ENCODE measurements at regions not wholly inside any gene's neighbourhood (a gene's known extent, or its start where the extent isn't known, plus 50 kb on each side); places are given as distances from the start of the nearest gene placed in this dataset.

GRCh38 chr10:53619671-53620070 is 847.1 kb upstream of the MBL2 start:
- Histone ChIP-seq H3K27me3 (no peaks in the 10 kb centered on the region), H3K4me1 (no peaks in the 10 kb centered on the region), H3K9me3 (no peaks in the 10 kb centered on the region), H3K27ac (no peak overlapping the region), H3K36me3 (no peaks in the 10 kb centered on the region), H3K4me3 (no peak overlapping the region)
- in situ Hi-C loops (cut with MboI; ENCODE audit: low sequenced_read_pairs in 4 of 4) (no loop called here), intact Hi-C loops (cut with DNase I; ENCODE audit: low total_unique reads) (no loop called here)
- ATAC-seq (no peak), DNase-seq (no peak)
- TF ChIP-seq POLR2A (IDR thresholded peaks at IDR 0.05) (no peak), CTCF (IDR thresholded peaks at IDR 0.05 in 4 of 5, conservative IDR thresholded peaks at IDR 0.05 in 1 of 5) (no peak)

- Histone ChIP-seq H3K27ac (no peak overlapping the region), H3K4me3 (no peak overlapping the region), H3K36me3 (no peaks in the 10 kb centered on the region), H3K27me3 (no peaks in the 10 kb centered on the region), H3K9me3 (no peaks in the 10 kb centered on the region), H3K4me1 (no peaks in the 10 kb centered on the region)
- no peak for ATAC-seq
- no peak for DNase-seq
- in situ Hi-C loops (cut with MboI; ENCODE audit: low sequenced_read_pairs in 4 of 4) = no loop called here
- intact Hi-C loops (cut with DNase I; ENCODE audit: low total_unique reads) = no loop called here
- TF ChIP-seq POLR2A (IDR thresholded peaks at IDR 0.05) = no peak
- TF ChIP-seq CTCF (IDR thresholded peaks at IDR 0.05 in 4 of 5, conservative IDR thresholded peaks at IDR 0.05 in 1 of 5) = no peak
Observed at GRCh38 chr10:53607691-53608090, 835.1 kb upstream of the MBL2 start.

GRCh38 chr10:53606981-53607380 is 834.4 kb upstream of the MBL2 start:
- ATAC-seq (no peak), DNase-seq (no peak)
- no peaks in the 10 kb centered on the region for H3K4me1 ChIP-seq
- TF ChIP-seq CTCF (IDR thresholded peaks at IDR 0.05 in 4 of 5, conservative IDR thresholded peaks at IDR 0.05 in 1 of 5) (no peak), POLR2A (IDR thresholded peaks at IDR 0.05) (no peak)
- H3K36me3 ChIP-seq = no peaks in the 10 kb centered on the region
- no peaks in the 10 kb centered on the region for H3K9me3 ChIP-seq
- H3K27me3 ChIP-seq = no peaks in the 10 kb centered on the region
- no peak overlapping the region for H3K4me3 ChIP-seq
- intact Hi-C loops (cut with DNase I; ENCODE audit: low total_unique reads) (no loop called here), in situ Hi-C loops (cut with MboI; ENCODE audit: low sequenced_read_pairs in 4 of 4) (no loop called here)
- no peak overlapping the region for H3K27ac ChIP-seq

GRCh38 chr10:53601260-53601875 is 828.8 kb upstream of the MBL2 start:
- in situ Hi-C loops (cut with MboI; ENCODE audit: low sequenced_read_pairs in 4 of 4) = no loop called here
- H3K36me3 ChIP-seq = no peaks in the 10 kb centered on the region
- H3K27ac ChIP-seq = no peak overlapping the region
- H3K4me3 ChIP-seq = no peak overlapping the region
- no peaks in the 10 kb centered on the region for H3K4me1 ChIP-seq
- TF ChIP-seq CTCF (IDR thresholded peaks at IDR 0.05 in 4 of 5, conservative IDR thresholded peaks at IDR 0.05 in 1 of 5) = peak in 3 of 5 experiments; percentile 27 to 67 (median 55)
- no peak for TF ChIP-seq POLR2A (IDR thresholded peaks at IDR 0.05)
- intact Hi-C loops (cut with DNase I; ENCODE audit: low total_unique reads) = no loop called here
- ATAC-seq (no peak), DNase-seq (no peak)
- H3K9me3 ChIP-seq = no peaks in the 10 kb centered on the region
- H3K27me3 ChIP-seq = no peaks in the 10 kb centered on the region

- Histone ChIP-seq H3K27me3 (no peaks in the 10 kb centered on the region), H3K27ac (no peak overlapping the region), H3K36me3 (no peaks in the 10 kb centered on the region), H3K4me1 (no peaks in the 10 kb centered on the region), H3K9me3 (no peaks in the 10 kb centered on the region), H3K4me3 (no peak overlapping the region)
- no peak for TF ChIP-seq CTCF (IDR thresholded peaks at IDR 0.05 in 4 of 5, conservative IDR thresholded peaks at IDR 0.05 in 1 of 5)
- no peak for TF ChIP-seq POLR2A (IDR thresholded peaks at IDR 0.05)
- in situ Hi-C loops (cut with MboI; ENCODE audit: low sequenced_read_pairs in 4 of 4) = no loop called here
- intact Hi-C loops (cut with DNase I; ENCODE audit: low total_unique reads) = no loop called here
- DNase-seq = no peak
- ATAC-seq = no peak
Observed at GRCh38 chr10:53598914-53599313, 826.3 kb upstream of the MBL2 start.
